GM23338 (cell line): ENCODE measurements at regions not wholly inside any gene's neighbourhood (a gene's known extent, or its start where the extent isn't known, plus 50 kb on each side); places are given as distances from the start of the nearest gene placed in this dataset.

ENCODE experiments used
- CTCF ChIP-seq, 2 experiments: fragments of 200-600 bp in 1 of 2; sonication (generic) in 1 of 2; conservative IDR thresholded peaks; 2 replicates each; pipeline versions ENCODE4 v1.5.1 to v1.6.1; 2016 to 2017; ENCODE audit warnings: antibody characterized with exemption in 2 of 2, low read depth in 2 of 2, mild to moderate bottlenecking in 2 of 2, moderate library complexity in 1 of 2
- EZH2 ChIP-seq: fragments of 200-600 bp; sonication (generic); IDR thresholded peaks from one replicate; pipeline ENCODE4 v1.8.0; 2017; ENCODE audit warnings: antibody characterized with exemption, mild to moderate bottlenecking, low read depth; ENCODE audit not compliant: unreplicated experiment
- NANOG ChIP-seq: IDR thresholded peaks from 2 replicates; pipeline ENCODE4 v1.6.1; 2016; ENCODE audit warnings: antibody characterized with exemption, borderline replicate concordance
- ZNF331 ChIP-seq: fragments of 250-450 bp; sonication (Bioruptor Pico); IDR thresholded peaks from 2 replicates; pipeline ENCODE4 v1.5.0; 2020; ENCODE audit warnings: low read depth, mild to moderate bottlenecking, moderate library complexity
- TF ChIP-seq, protein P1 (sequence below): IDR thresholded peaks from 2 replicates; pipeline ENCODE4 v1.6.1; 2016; ENCODE audit warnings: antibody characterized with exemption
- TF ChIP-seq, protein P2 (sequence below): IDR thresholded peaks from one replicate; pipeline ENCODE4 v1.6.1; 2018; ENCODE audit warnings: antibody characterized with exemption; ENCODE audit not compliant: unreplicated experiment

DNA sequence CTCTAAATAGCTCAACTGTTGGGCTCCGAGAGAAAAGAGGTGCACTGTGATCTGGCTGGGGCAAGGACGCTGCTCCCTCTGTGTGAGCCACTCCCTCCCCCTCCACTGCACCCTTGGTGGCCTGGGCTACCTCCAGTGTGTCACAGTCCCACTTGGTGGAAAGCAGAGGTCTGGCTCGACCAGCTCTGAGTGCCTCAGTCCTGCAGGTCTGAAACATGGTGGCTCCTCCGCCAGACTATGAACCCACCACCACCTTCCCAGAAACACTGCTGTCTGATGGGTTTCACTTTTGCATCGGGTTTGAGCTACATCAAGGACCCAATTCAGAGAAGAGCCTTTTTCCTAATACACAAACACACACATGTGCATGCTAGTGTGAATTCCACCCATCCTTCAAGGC, 500.1 kb downstream of the RPS24 start:
- TF ChIP-seq NANOG (no peak), ZNF331 (CRISPR knock-in tag) (no peak), EZH2 (no peak), CTCF (conservative IDR thresholded peaks at IDR 0.05; ENCODE audit: low read depth in 2 of 2) (no peak)
- TF ChIP-seq, protein P1, sequence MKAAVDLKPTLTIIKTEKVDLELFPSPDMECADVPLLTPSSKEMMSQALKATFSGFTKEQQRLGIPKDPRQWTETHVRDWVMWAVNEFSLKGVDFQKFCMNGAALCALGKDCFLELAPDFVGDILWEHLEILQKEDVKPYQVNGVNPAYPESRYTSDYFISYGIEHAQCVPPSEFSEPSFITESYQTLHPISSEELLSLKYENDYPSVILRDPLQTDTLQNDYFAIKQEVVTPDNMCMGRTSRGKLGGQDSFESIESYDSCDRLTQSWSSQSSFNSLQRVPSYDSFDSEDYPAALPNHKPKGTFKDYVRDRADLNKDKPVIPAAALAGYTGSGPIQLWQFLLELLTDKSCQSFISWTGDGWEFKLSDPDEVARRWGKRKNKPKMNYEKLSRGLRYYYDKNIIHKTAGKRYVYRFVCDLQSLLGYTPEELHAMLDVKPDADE = no peak
- TF ChIP-seq, protein P2, sequence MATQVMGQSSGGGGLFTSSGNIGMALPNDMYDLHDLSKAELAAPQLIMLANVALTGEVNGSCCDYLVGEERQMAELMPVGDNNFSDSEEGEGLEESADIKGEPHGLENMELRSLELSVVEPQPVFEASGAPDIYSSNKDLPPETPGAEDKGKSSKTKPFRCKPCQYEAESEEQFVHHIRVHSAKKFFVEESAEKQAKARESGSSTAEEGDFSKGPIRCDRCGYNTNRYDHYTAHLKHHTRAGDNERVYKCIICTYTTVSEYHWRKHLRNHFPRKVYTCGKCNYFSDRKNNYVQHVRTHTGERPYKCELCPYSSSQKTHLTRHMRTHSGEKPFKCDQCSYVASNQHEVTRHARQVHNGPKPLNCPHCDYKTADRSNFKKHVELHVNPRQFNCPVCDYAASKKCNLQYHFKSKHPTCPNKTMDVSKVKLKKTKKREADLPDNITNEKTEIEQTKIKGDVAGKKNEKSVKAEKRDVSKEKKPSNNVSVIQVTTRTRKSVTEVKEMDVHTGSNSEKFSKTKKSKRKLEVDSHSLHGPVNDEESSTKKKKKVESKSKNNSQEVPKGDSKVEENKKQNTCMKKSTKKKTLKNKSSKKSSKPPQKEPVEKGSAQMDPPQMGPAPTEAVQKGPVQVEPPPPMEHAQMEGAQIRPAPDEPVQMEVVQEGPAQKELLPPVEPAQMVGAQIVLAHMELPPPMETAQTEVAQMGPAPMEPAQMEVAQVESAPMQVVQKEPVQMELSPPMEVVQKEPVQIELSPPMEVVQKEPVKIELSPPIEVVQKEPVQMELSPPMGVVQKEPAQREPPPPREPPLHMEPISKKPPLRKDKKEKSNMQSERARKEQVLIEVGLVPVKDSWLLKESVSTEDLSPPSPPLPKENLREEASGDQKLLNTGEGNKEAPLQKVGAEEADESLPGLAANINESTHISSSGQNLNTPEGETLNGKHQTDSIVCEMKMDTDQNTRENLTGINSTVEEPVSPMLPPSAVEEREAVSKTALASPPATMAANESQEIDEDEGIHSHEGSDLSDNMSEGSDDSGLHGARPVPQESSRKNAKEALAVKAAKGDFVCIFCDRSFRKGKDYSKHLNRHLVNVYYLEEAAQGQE = no peak
